NOMO-1 (cell line): ENCODE measurements at regions not wholly inside any gene's neighbourhood (a gene's known extent, or its start where the extent isn't known, plus 50 kb on each side); places are given as distances from the start of the nearest gene placed in this dataset.

ENCODE experiments used
- DNase-seq, 2 experiments: peaks; one replicate each; lab custom pipeline; 2025; ENCODE audit not compliant: unreplicated experiment in 2 of 2; lab: John Stamatoyannopoulos, UW

DNA sequence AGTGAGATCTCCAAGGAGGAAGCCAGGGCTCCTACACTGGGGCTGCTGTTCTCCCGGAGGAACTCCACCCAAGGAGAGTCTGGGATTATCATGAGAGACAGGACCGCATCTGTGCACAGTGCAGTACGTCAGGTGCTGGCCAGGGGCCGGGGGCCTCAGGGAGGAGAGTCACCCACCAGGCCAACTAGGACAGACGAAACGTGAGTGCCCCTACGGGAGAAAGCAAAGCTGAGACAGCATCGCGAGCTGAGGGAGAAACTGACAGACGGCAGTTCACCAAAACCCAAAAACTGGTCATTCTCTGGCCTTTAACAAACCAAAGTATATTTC is 273.4 kb downstream of the BRD1 start:
- no peak for DNase-seq

DNA sequence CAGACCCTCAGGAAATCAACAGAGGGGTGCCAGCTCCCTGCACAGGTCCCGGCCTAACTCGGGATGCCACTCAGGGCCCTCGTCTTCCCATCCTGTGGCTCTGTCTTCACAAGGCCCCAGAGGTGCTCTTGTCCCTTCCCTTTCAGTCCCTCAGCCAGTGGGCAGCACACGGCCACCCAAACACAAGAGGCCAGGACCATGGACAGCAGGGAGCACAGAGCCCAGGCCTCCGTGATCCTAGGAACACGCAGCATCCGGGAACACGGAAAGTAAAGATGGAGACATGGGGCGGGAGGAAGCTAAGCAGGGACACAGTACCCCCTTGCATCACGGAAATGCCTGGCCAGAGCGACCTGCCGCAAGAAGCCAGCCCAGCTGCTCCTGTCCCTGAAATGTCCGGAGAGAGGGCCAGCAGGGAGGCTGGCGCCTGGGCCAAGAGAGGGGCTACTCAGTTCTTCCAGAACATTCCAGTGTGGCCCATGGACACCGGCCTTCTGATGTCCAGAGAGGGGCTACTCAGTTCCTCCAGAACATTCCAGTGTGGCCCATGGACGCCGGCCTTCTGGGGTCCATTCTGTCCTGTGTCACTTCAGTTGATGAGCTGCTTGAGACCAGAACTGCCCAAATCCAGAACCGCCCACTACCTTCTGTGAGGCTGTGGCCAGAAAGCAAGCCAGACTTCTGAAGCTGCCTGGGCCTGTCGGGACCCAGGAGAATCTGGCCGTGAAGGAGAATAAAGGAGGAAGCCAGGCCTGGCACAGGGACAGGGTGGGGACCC is 274.0 kb downstream of the BRD1 start:
- no peak for DNase-seq

DNA sequence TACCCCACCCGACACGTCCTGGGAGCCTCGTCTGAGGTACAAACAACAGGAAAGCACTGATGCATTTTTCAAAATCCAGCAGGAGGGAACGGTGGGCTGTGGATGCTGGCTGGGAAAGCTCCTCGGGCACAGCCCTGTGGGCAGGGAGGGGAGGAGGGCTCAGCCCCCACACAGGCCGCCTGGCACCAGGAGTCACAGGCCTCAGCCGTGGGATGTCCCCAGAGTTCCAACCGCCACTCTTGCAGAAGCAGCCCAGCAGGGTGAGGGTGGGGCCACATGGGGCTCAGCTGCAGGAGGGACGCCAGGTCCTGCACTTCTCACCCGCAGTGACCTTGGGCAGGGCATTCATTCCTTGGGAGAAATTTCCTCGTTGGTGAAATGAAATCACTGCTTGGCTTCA is 274.6 kb downstream of the BRD1 start:
- no peak for DNase-seq

DNA sequence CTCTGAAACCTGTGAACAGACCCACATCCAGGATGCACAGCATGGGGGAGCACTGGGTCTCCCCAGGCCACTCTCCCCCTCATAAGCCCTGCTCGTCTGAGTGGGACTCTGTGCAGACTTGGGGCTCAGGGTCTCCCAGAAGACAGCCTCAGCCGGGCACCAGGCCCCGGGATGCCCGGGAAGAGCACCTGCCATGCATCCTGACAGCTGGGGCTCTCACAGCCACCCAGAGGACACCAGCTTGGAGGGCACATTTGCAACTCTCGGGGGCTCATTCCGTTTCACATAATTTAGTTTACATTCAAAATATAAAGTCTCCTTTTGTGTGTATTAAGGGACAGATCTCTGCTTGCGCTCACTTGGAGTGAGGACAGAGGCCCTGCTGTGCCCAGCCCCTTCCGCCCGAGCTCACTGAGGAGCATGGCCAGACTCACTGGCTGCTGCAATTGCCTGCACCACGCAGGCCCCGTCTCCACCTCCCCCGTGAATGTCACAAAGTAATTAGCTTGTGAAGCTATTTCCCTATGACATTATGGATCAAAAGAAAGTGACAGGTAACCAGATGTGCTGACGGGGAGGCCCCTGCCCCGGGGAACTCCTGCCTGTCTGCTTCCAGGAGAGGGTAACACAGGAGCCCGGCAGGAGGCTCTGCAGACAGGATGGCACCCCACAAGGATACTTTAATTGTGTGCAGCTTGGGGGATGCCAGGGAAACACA is 275.6 kb downstream of the BRD1 start:
- DNase-seq, result no peak

DNA sequence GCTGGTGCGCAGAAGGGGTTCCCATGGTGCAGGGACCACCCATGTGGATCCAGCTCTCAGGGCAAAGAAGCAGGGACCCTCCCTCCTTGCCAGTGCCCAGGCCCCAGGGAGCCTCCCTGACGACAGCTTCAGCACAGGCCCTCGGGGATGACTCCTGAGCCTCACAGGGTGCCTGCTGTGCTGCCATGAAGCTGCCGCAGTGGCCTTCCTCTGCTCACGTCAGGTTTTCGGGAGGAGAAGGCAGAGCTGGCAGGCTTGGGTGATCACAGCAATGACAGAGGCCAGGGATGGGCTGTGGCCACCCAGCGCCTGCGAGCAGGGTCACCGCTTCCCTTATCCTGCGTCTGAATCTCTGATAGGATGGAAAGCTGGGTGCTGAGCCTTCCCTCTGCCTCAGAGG is 276.2 kb downstream of the BRD1 start:
- no peak for DNase-seq

DNA sequence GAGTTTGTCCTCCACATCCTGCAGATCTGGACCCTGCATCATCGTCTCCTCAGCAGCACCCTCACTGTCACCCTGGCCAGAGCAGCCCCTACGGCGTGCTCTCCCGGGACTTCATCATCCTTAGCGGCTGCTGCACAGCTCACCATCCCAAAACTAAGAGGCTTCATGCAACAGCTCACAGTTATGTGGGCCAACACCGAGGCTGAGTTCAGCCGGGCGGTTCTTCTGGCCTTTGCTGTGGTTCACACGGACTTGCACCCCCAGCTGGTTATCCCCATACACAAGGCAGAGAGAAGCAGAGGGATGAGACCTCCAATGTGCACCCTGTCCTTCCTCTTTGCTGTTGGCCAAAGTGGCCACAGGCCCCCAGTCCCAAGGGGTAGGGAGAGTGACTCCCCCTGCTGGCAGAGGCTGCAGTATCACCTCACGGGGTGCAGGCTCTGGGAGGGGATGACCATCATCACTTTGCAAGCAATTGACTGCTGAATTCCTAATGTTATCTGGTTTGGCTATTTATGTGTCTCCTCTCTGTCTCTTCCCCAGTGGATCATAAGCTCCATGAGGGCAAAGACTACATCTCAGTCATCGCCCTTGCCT is 276.8 kb downstream of the BRD1 start:
- DNase-seq, result no peak

DNA sequence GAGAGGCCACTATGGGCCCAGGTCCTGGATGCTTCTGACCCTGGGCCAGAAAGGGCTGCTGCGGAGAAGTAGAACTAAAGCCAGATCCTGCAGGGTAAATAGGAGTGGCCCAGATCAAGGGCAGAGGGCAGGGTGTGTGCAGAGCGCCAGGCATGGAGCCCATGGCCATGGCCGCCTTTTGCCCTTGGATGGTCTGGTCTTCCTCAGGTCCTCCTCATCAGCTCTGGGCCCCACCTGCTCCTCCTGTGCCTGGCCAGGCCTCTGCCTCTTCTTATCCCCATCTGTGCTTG is 277.6 kb downstream of the BRD1 start:
- no peak for DNase-seq

DNA sequence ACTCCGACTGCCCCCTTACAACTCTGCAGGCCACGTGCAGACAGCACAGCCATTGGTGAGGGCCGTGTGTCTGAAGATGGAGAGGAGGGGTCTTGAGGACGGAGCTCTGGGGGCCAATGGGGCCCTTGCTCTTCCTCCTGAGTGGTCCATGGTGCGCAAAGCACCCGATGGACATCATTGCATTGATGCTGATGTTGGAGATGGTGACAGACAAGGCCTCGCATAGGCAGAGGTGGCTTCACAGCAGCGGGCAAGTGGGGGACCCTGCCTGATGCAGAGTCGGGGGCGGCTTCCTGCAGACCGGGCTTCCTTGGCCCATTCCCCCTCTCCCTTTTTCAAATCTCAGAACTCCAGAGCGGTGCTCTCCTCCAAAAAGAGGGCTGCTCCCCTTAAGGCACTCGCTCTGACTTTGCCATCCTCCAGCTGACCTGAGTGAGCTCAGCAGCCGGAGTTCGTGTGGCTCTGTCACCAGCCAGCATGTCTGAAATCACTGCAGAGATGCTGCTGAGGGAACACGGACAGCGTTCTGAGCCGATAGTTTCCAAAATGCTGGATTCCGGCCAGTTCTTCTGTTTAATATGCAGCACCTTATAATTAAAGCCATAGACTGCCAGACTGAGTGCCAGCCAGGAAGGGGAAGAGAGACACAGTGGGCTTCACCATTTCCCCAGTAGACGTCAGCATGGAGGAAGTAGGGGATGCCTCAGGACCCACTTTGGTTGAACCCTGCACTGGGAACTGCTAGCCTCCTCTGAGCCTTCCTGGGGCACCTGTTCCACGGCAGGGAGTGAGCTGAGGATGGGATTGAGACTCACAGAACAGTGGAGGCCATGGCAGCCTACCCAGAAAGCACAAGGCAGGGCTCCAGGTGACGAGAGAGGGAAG is 278.2 kb downstream of the BRD1 start:
- DNase-seq, result no peak

DNA sequence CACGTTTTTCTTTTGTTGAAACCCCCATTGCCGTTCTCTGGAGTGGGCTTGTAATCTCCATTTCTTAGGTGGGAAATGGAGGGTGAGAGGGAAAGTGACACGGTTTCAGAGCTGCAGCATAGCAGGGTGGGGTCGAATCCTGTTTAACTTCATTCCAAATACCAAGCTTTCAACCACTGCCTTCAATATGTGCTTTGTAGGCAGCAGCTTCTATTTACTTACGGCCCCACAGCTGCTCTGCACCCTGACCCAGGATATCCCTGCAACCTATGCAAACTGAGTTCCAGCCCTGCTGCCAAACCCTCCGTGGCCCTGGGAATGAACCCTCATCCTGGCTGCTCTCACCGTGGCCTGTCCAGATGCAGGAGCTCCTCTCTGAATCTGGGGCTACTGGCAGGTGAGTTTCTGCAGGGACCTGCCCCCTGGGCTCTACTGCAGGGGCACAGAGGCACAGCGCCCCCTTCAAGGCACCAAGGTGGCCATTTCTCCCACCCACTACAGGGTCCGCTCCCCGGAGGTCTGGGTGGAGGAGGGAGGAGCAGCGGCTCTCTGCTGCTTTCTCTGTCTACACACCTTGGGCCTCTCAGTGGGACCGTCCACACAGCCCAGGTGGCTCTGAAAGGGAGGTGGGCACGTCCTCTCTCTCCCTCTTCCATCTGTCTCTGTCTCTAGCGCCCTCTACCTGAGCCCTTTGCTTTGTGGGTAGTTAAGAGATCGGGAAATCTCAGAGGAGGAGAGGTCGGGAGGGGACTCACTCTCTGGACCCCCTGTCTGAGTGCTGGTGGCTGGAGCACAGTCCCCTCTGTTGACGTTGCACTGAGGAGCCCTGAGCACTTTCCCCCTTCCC is 279.1 kb downstream of the BRD1 start:
- DNase-seq, result no peak

DNA sequence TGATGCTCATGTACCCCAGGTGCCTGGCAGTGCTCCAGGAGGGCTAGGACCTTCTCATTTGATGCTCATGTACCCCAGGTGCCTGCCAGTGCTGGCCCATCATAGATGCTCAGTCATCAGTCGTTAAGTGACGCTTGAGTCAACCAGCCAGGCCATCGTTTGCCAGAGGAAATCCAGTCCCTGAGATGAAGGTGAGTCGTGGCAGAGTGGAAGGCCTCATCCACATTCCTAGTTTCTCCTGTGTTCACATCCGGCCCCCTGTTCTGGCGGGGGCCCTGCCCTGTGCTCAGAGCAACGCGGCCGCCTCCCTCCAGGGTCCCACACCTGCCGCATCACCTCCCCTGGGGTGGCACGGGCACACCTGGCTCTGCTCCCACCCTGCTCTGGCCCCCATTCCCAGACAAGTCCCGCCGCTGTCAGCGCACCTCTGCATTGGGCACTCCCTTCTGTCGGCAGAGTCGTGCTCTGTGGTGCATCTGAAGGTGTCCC is 279.9 kb downstream of the BRD1 start:
- no peak for DNase-seq

DNA sequence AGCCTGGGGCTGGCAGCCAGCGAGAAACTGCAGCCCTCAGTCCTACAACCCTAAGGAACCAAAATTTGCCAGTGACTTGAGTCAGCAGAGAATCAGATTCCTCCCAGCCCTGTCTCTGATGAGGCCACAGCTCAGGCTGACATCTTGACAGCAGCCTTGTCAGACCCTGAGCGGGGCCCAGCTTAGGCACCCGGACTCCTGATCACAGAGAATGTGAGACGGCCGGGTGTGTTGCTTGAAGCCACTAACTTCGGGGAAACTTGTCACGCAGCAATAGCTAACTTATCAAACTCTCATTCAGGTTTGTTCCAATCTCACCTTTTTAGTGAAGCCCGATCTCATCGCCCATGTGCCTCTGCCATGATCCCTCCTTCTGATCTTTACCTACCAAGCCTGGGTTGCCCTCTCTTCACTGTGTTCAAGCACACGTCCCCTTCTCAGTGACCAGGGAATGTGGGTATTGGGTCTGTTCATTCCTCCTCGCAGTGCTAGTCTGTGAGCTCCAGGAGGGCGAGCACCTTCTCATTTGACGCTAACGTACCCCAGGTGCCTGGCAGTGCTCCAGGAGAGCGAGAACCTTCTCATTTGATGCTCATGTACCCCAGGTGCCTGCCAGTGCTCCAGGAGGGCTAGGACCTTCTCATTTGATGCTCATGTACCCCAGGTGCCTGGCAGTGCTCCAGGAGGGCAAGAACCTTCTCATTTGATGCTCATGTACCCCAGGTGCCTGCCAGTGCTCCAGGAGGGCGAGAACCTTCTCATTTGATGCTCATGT is 280.7 kb downstream of the BRD1 start:
- DNase-seq, result no peak

DNA sequence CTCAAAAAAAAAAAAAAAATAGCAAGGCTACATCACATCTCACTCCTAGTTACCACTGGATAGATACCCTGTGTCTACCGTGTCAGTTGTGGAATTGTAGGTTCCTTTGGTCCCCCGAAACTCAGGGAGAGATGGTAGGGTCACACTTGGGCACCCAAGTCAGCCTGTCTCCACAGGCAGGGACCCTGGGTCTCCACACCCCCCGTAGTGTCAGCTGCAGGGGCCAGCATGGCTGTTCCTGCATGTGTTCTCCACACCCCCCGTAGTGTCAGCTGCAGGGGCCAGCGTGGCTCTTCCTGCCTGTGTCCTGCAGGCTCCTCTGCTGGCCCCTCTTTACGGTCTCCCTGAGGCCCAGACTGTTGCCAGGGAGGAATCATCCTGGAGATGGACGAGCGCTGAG is 282.1 kb downstream of the BRD1 start:
- DNase-seq, result no peak

DNA sequence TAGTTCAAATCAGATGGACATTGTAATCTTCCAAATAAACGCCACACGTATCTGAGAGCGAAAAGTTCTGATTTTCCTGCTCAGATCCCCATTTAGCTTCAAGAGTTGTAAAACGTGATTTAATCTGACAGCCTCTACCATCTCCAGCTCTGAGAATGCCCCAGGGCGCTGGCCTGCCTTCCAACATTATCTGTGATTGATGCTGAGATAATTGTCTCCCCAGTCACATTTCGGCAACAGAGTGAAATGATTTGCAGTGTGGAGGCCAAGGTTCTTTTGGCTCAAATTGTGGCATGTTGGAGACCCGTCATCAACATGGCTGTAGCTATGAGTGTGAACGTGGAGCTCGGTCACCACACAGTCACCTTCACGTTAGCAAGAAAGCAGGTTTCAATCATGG is 283.4 kb downstream of the BRD1 start:
- no peak for DNase-seq

DNA sequence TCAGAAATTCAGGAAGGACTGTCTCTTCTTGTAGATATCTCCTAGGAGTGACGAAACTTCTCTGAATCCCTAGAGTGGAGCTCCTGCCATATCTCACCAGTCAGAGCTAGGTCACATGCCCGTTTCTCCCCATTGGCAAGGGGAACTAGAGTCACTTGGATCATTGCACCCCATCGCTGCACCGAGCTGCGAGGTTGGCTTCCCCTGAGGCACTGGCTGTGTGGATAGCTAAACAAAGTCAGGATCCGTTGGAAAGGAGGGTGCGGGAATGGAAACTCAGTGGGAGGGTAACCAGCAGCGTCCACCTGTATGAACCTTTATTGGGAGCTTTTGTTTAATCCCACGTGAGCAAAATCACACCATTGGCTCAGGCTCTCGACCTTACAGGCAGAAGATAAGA is 283.8 kb downstream of the BRD1 start:
- no peak for DNase-seq

DNA sequence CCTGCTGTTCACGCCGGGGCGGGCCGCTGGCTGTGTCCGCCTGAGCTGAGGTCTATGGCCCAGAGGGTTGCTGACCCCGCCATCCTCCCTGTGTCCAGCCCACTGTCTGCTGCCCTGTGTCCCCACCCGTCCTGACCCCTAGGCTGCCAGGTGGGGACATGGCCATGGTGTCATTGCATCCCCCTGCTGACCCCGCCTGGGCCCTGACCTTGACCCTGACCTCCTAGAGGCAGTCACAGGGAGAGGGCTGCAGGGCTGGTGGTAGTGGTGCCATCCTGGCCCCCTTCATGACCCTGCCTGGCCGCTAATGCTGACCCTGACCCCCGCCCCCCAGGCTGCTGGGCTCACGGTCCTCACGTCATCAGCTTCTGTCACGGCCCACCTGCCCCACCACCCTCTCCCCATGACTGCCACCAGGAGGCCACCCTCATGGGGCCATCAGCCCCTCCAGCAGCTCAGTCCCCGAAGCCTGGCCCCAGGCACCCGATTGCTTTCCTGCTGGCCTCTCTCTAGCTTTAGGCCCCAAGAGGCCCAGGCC is 285.9 kb downstream of the BRD1 start:
- no peak for DNase-seq

DNA sequence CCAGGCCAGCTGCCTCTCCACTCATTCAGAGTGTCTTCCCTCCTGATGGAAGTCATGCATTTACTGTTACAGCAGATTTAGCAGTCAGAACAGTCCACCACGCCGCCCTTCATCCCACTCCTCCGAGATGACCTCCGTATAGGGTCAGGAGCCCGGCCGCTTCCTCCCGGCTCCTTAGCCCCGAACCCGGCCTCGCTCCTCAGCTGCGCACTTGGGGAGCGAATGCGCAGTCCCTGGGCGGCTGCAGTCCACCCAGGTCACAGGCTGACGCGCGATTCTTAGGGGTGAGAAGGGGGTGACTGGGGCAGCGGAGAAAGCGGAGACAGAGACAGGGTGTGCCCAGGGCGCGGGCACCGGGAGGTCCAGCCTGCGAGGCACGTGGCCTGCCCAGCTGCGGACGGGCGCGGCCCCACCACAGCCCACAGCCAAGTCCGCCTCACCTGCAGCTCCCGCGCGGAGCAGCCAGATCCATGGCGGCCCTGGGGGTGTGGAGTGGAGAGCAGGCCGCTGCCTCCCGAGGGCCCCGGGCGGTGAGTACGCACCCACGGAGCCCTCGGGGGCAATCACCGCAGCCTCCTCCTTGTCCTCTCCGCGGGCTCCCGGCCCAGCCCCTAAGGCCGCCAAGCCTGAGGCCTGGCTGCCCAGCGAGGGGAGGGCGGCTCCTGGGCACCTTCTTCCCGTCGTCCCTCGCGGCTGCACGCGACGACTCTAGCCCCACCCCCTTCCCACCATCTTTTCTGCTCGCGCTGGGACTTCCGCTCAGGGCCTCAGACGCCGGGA is 286.6 kb downstream of the BRD1 start:
- no peak for DNase-seq

DNA sequence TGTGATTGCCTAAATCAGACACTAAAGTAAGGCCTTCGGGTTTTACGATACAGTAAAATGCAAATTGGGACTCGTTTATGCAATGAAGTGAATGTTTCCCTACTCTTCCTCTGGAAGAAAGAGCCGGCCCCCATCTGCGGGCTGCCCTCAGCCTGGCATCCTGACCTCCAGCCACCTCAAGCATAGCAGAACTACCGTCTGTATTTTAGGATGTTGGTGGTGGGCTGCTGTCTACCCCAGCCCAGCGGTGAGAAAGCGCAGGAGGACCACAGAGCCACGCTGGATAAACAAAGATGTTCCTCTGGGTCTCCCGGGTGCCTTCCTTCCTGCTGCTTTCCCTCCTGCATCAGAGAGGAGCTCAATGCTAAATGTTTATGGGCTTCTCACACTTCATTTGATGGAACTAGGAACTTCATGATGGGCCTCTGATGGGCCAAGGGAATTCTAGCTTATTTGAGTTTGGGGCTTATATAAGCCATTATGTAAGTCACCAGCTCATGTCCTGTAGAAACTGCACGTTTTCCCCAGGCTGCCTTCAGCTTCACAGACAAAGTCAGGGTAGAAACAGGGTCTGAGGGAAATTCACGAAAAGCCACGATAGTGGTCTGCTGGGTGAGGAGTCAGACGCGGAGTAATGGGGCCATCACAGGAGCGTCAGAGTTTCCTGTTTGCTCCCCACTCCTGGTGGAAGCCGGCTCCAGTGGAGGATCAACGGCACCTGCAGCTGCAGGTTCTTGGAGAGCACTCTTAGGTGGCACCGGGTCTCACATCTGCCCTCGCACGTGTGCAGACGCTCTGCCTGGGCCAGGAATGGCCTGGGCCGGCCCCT is 287.4 kb downstream of the BRD1 start:
- no peak for DNase-seq

DNA sequence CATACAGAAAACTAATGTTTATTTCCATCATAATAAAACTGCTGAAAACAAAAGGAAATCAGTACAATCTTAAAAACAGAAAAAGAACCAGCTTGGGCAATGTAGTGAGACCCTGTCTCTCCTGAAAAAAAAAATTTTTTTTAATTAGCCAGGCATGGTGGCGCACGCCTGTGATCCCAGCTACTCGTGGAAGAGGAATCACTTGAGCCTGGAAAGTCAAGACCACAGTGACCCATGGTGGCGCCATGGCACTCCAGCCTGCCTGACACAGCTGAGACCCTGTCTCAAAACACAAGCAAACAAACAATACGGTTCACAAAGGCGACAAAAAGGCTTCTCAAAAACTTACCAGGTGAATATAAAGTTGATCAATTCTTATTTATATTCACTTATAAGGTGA is 289.7 kb downstream of the BRD1 start:
- DNase-seq, result no peak
